ENCODE measurements at regions not wholly inside any gene's neighbourhood (a gene's known extent, or its start where the extent isn't known, plus 50 kb on each side); places are given as distances from the start of the nearest gene placed in this dataset.

GRCh38 chr10:10293481-10293951 lies 724.2 kb upstream of the CELF2 start:
- no peak for TF ChIP-seq RFX5 (IDR thresholded peaks at IDR 0.05; ENCODE audit: low read depth, low read length)
- no peak for TF ChIP-seq PML (IDR thresholded peaks at IDR 0.05; ENCODE audit: low read length)
- TF ChIP-seq POLR2A (IDR thresholded peaks at IDR 0.05; ENCODE audit: low read depth, low read length), result no peak
- no peak for TF ChIP-seq MXI1 (IDR thresholded peaks at IDR 0.05; ENCODE audit: low read depth, low read length)
- no peak for TF ChIP-seq ATF3 (IDR thresholded peaks at IDR 0.05; ENCODE audit: borderline replicate concordance, extremely low read depth, low read depth, low read length)
- TF ChIP-seq BCL3 (IDR thresholded peaks at IDR 0.05; ENCODE audit: borderline replicate concordance, insufficient read depth, low read depth, low read length, poor library complexity, severe bottlenecking), result no peak
- TF ChIP-seq CTCF (IDR thresholded peaks at IDR 0.05 in 2 of 3, conservative IDR thresholded peaks at IDR 0.05 in 1 of 3; ENCODE audit: control insufficient read depth in 2 of 3, extremely low read depth in 1 of 3, insufficient read depth in 1 of 3, low read depth in 3 of 3, low read length in 3 of 3), result no peak
- TF ChIP-seq DPF2 (IDR thresholded peaks at IDR 0.05), result no peak
- no peak for TF ChIP-seq USF2 (IDR thresholded peaks at IDR 0.05; ENCODE audit: borderline replicate concordance, low read depth, low read length)
- TF ChIP-seq LARP7 (IDR thresholded peaks at IDR 0.05), result no peak
- no peak for TF ChIP-seq TCF7 (IDR thresholded peaks at IDR 0.05; ENCODE audit: borderline replicate concordance)
- no peak for TF ChIP-seq GABPA (IDR thresholded peaks at IDR 0.05; ENCODE audit: low read depth)
- TF ChIP-seq TCF3 (IDR thresholded peaks at IDR 0.05; ENCODE audit: borderline replicate concordance, insufficient read depth, low read depth, low read length), result no peak
- no peak for TF ChIP-seq SRF (IDR thresholded peaks at IDR 0.05; ENCODE audit: low read depth in 2 of 2, low read length in 2 of 2)
